ENCODE measurements at regions not wholly inside any gene's neighbourhood (a gene's known extent, or its start where the extent isn't known, plus 50 kb on each side); places are given as distances from the start of the nearest gene placed in this dataset.
"Not testable (repeated sequence)": the region's sequence is repeated elsewhere in the genome, so short reads cannot be mapped to it uniquely, and the experiment has no call there.

DNA sequence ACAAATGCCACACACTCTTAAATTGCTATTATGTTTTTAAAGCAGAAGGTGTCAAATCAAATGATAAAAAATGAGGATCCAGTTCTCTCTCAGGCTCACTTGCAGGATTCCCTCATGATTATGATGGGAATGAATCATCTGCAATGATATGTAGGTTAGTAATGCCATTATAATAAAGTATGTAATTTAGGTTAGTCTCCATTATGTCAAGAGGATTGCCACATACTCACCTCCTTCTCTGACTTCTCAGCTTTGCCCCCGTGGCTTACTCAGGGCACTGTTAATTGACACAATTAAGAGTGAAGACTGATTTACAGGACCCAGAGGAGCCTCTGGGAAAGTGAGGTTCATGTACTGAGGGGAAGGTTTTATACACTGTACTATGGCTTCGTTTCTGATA is 591.7 kb upstream of the NRSN1 start:
- H3K27me3 ChIP-seq: no peaks in the 10 kb centered on the region
- no peaks in the 10 kb centered on the region for H3K36me3 ChIP-seq (replicated peaks; ENCODE audit: insufficient read depth, low read depth)
- no peak overlapping the region for H3K27ac ChIP-seq
- no peaks in the 10 kb centered on the region for H3K4me1 ChIP-seq (ENCODE audit: insufficient read depth)
- no peaks in the 10 kb centered on the region for H4K20me1 ChIP-seq (ENCODE audit: insufficient read depth, poor library complexity, severe bottlenecking)
- 62% methylated on average over 2 of the region's 2 CpGs for WGBS (ENCODE audit: low lambda C conversion rate, missing lambda C conversion rate)
- H3K9me2 ChIP-seq (replicated peaks; ENCODE audit: insufficient read depth): no peaks in the 10 kb centered on the region
- DNase-seq (ENCODE audit: low spot score): no peak
- H3K4me3 ChIP-seq: no peak overlapping the region
- H3K9me3 ChIP-seq (ENCODE audit: low read depth): no peaks in the 10 kb centered on the region
- H3K79me2 ChIP-seq: no peaks in the 10 kb centered on the region
- no peak for TF ChIP-seq EZH2 (IDR thresholded peaks at IDR 0.05; ENCODE audit: borderline replicate concordance)
- TF ChIP-seq, protein P1, sequence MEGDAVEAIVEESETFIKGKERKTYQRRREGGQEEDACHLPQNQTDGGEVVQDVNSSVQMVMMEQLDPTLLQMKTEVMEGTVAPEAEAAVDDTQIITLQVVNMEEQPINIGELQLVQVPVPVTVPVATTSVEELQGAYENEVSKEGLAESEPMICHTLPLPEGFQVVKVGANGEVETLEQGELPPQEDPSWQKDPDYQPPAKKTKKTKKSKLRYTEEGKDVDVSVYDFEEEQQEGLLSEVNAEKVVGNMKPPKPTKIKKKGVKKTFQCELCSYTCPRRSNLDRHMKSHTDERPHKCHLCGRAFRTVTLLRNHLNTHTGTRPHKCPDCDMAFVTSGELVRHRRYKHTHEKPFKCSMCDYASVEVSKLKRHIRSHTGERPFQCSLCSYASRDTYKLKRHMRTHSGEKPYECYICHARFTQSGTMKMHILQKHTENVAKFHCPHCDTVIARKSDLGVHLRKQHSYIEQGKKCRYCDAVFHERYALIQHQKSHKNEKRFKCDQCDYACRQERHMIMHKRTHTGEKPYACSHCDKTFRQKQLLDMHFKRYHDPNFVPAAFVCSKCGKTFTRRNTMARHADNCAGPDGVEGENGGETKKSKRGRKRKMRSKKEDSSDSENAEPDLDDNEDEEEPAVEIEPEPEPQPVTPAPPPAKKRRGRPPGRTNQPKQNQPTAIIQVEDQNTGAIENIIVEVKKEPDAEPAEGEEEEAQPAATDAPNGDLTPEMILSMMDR (IDR thresholded peaks at IDR 0.05; ENCODE audit: poor library complexity): no peak
- no peak for TF ChIP-seq EZH2phosphoT487 (IDR thresholded peaks at IDR 0.05; ENCODE audit: low read depth, severe bottlenecking, unreplicated experiment)
- H3K4me2 ChIP-seq: no peak overlapping the region
- H2AFZ ChIP-seq: no peak overlapping the region

DNA sequence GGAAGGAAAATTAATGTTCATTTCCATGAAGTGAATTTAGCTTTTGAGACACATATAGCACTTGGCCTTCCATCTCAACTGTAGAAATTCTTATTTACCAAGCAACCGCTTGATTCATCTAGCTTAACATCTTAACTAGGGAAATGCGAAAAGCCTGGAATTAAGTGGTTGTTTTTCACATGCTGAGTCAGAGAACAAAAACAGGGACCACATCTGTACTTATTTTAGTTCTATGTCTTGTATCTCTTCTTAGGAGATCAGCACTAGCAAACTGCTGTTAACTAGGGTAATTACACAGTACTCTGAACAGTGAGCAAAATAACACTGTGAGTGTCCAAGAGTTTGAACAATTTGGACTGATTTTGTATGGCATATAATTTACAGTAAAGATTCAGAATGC is 590.9 kb upstream of the NRSN1 start:
- no peaks in the 10 kb centered on the region for H3K9me3 ChIP-seq (ENCODE audit: low read depth)
- no peaks in the 10 kb centered on the region for H3K4me1 ChIP-seq (ENCODE audit: insufficient read depth)
- TF ChIP-seq, protein P1 (IDR thresholded peaks at IDR 0.05; ENCODE audit: poor library complexity): no peak
- TF ChIP-seq EZH2 (IDR thresholded peaks at IDR 0.05; ENCODE audit: borderline replicate concordance) (no peak), EZH2phosphoT487 (IDR thresholded peaks at IDR 0.05; ENCODE audit: low read depth, severe bottlenecking, unreplicated experiment) (no peak)
- H3K27ac ChIP-seq: no peak overlapping the region
- H3K27me3 ChIP-seq: no peaks in the 10 kb centered on the region
- no peak overlapping the region for H2AFZ ChIP-seq
- H3K4me3 ChIP-seq: no peak overlapping the region
- H3K79me2 ChIP-seq: no peaks in the 10 kb centered on the region
- no peak overlapping the region for H3K4me2 ChIP-seq
- H3K9me2 ChIP-seq (replicated peaks; ENCODE audit: insufficient read depth): no peaks in the 10 kb centered on the region
- 86% methylated on average over 2 of the region's 2 CpGs for WGBS (ENCODE audit: low lambda C conversion rate, missing lambda C conversion rate)
- H4K20me1 ChIP-seq (ENCODE audit: insufficient read depth, poor library complexity, severe bottlenecking): no peaks in the 10 kb centered on the region
- no peak for DNase-seq (ENCODE audit: low spot score)
- H3K36me3 ChIP-seq (replicated peaks; ENCODE audit: insufficient read depth, low read depth): no peaks in the 10 kb centered on the region

DNA sequence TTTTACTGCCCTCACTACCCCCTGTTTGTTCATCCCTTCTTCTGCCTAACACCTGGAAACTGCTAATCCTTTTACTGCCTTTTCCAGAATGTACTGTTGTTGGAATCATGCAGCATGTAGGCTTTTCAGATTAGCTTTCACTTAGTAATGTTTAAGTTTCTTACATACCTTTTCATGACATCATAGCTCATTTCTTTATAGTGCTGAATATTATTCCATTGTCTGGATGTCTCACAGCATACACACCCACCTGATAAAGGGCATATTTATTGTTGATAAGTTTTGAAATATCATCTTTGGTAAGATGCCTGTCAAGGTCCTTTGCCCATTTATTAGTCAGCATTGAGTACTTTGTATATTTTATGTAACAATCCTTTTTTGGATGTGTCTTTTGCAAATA is 588.2 kb upstream of the NRSN1 start:
- Histone ChIP-seq H3K36me3 (replicated peaks; ENCODE audit: insufficient read depth, low read depth) (no peaks in the 10 kb centered on the region), H3K27ac (no peak overlapping the region), H3K9me2 (replicated peaks; ENCODE audit: insufficient read depth) (no peaks in the 10 kb centered on the region), H3K4me1 (ENCODE audit: insufficient read depth) (no peaks in the 10 kb centered on the region), H4K20me1 (ENCODE audit: insufficient read depth, poor library complexity, severe bottlenecking) (no peaks in the 10 kb centered on the region), H3K27me3 (no peaks in the 10 kb centered on the region), H3K9me3 (ENCODE audit: low read depth) (no peaks in the 10 kb centered on the region), H3K4me2 (no peak overlapping the region), H3K4me3 (no peak overlapping the region), H2AFZ (no peak overlapping the region), H3K79me2 (no peaks in the 10 kb centered on the region)
- TF ChIP-seq EZH2 (IDR thresholded peaks at IDR 0.05; ENCODE audit: borderline replicate concordance) (no peak), EZH2phosphoT487 (IDR thresholded peaks at IDR 0.05; ENCODE audit: low read depth, severe bottlenecking, unreplicated experiment) (no peak)
- TF ChIP-seq, protein P1 (IDR thresholded peaks at IDR 0.05; ENCODE audit: poor library complexity): no peak
- no peak for DNase-seq (ENCODE audit: low spot score)

DNA sequence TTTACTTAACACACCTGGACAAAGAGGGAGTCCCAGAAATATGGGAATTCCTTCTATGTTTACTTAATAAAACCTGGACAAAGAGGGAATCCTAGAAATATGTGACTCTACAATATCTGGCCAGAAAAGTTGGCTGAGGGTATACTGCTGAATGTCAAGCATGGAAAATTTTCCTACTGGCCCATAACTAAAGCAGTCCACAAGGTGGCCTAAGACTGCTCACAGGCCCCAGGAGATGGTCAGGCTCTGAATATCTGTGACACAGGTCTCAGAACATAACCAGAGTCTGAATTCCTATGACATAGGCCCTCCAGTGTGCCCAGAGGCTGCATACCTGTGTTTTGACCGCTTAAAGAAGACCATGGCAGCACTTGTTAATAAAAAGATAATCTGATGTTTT is 578.2 kb upstream of the NRSN1 start:
- H3K4me1 ChIP-seq (ENCODE audit: insufficient read depth): peaks cover 5% of the 10 kb centered on the region
- 73% methylated on average over 1 of the region's 1 CpG for WGBS (ENCODE audit: low lambda C conversion rate, missing lambda C conversion rate)
- H3K27ac ChIP-seq: peak overlapping the region; percentile 36
- H3K9me2 ChIP-seq (replicated peaks; ENCODE audit: insufficient read depth): no peaks in the 10 kb centered on the region
- H3K4me2 ChIP-seq: no peak overlapping the region
- TF ChIP-seq EZH2 (IDR thresholded peaks at IDR 0.05; ENCODE audit: borderline replicate concordance) (no peak), EZH2phosphoT487 (IDR thresholded peaks at IDR 0.05; ENCODE audit: low read depth, severe bottlenecking, unreplicated experiment) (no peak)
- TF ChIP-seq, protein P1 (IDR thresholded peaks at IDR 0.05; ENCODE audit: poor library complexity): peak; percentile 38
- peak overlapping the region; percentile 27 for H2AFZ ChIP-seq
- no peaks in the 10 kb centered on the region for H3K79me2 ChIP-seq
- H3K4me3 ChIP-seq: no peak overlapping the region
- H3K27me3 ChIP-seq: no peaks in the 10 kb centered on the region
- H3K9me3 ChIP-seq (ENCODE audit: low read depth): no peaks in the 10 kb centered on the region
- H3K36me3 ChIP-seq (replicated peaks; ENCODE audit: insufficient read depth, low read depth): no peaks in the 10 kb centered on the region
- H4K20me1 ChIP-seq (ENCODE audit: insufficient read depth, poor library complexity, severe bottlenecking): no peaks in the 10 kb centered on the region
- peak; percentile 50 for DNase-seq (ENCODE audit: low spot score)

DNA sequence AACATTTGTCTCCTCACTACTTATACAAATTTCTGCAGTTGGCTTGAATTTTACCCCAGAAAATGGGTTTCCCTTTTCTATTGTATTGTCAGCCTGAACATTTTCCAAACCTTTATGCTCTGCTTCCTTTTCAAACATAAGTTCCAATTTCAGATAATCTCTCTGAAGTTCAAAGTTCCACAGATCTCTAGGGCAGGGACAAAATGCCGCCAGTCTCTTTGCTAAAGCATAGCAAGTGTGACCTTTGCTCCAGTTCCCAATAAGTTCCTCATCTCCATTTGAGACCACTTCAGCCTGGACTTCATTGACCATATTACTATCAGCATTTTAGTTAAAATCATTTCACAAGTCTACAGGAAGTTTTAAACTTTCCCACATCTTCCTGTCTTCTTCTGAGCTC is 571.1 kb upstream of the NRSN1 start:
- not testable (repeated sequence) for H3K4me3 ChIP-seq

More for the DNA sequence above, 571.1 kb upstream of the NRSN1 start:
- H4K20me1 ChIP-seq (ENCODE audit: insufficient read depth, poor library complexity, severe bottlenecking); DNase-seq (ENCODE audit: low spot score); H3K9me2 ChIP-seq (replicated peaks; ENCODE audit: insufficient read depth); H3K4me1 ChIP-seq (ENCODE audit: insufficient read depth); H2AFZ ChIP-seq; H3K79me2 ChIP-seq; H3K27ac ChIP-seq; H3K36me3 ChIP-seq (replicated peaks; ENCODE audit: insufficient read depth, low read depth); H3K27me3 ChIP-seq; H3K9me3 ChIP-seq (ENCODE audit: low read depth); H3K4me2 ChIP-seq: not testable (repeated sequence)
- WGBS (ENCODE audit: low lambda C conversion rate, missing lambda C conversion rate): 85% methylated on average over 1 of the region's 1 CpG
